ENCODE measurements at regions not wholly inside any gene's neighbourhood (a gene's known extent, or its start where the extent isn't known, plus 50 kb on each side); places are given as distances from the start of the nearest gene placed in this dataset.
"Not testable (repeated sequence)": the region's sequence is repeated elsewhere in the genome, so short reads cannot be mapped to it uniquely, and the experiment has no call there.

DNA sequence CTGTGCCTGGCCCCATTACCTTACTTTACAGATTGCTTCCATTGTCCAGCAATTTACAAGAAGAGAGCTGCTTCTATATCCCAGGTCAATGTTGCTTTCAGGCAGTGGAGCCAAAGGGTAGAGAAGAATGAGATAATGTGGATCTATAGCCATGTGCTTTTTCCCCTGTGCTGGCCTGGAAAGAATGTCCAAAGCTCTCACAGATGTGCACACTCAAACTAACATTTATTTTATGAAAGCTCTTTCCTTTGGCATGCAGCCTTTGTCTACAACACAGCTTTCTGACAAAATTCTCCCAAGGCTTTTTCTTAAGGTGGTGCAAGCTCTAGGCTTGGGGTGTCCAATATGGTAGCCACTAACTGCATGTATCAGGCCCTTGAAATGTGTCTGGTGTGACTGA lies 217.3 kb downstream of the LRRC70 start:
- FAIRE-seq (no peak), DNase-seq (ENCODE audit: insufficient read length, low spot score) (no peak)

DNA sequence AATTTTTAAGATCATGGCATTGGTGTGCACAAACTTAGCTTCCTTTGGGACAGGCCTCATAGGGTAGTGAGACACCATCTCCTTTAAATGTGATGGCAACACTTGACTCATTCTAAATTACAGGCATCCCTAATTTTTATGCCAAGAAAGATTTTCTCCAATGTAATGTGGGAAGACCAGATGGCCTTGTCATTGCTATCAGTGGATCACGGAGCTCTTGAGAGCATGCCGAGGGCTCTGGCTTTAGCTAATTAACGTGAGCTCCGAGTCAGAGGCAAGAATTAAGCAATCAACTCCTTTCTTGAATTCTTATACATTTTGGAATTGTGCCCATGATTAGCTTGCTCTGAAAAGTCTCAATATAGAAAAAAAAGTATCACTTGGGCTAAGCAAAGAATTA lies 215.8 kb downstream of the LRRC70 start:
- no peak for DNase-seq (ENCODE audit: insufficient read length, low spot score)
- FAIRE-seq: no peak

DNA sequence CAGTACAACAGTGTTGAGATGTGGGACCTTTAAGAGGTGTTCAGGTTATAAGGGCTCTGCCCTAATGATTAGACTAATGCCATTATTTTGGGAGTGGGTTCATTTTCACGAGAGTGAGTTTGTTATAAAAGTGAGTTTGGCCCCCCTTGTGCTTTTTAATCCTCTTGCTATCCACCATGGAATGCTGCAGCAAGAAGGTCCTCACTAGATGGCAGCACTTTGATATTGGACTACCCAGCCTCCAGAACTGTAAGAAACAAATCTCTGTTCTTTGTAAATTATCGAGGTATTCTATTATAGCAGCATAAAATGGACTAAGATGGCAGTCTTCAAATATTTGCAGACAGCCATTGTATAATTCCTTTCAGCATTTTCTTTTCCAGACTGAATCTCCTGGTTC lies 212.4 kb downstream of the LRRC70 start:
- FAIRE-seq: no peak
- no peak for DNase-seq (ENCODE audit: insufficient read length, low spot score)

DNA sequence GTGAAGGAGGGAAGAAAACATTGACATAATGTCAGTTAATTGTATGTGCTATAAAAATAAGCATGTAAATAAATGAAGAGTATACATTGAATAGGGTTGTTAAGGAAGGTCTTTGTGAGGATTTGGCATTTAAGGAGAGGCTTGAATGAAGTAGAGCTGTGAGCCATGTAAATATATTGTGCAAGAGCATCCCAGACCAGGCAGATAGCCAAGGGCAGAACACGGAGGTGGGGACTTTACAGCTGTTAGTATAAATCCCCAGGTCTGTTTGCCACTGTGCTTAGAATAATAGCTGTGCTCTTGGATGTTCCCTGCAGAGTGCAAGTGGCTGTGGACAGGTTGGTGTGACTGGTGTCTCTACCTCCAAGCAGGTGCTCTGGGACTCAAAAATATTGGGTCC lies 211.7 kb downstream of the LRRC70 start:
- DNase-seq (ENCODE audit: insufficient read length, low spot score): no peak
- FAIRE-seq: no peak

DNA sequence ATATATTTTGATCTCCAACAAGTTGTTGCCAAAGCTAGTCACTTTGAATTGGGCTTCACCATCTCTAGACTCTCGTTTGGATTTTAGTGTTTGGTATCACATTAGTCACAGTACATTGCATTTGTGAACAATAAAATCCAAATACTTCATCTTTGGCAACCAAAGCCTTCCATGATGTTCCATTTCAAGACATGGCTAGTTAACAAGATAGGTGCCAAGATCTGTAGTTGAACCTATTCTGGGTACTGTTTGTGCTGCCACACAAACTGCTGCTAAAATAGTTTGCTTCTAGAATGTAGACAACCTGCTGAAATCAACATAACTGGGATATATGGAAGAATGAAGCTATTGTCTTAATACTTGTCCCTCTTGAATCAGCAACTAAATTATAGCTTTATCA lies 207.5 kb downstream of the LRRC70 start:
- DNase-seq (ENCODE audit: insufficient read length, low spot score): no peak
- no peak for FAIRE-seq

DNA sequence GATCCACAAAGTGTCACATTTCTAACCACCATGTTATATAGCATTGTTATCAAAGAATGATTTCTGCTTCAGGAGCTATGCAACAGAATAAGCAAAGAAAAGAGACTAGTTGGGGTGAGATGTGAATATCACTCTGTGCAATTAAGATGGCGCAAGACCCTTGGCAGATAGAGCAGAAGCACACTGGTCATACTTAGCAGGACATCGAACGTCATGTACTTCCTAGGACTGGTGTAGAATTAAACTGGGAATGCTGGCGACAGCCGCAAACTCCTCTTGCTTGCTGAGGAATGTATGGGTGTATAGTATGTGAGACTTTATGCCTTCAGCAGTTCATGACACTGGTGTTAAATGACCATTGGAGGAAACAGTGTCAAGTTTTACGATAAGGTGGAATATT lies 207.0 kb downstream of the LRRC70 start:
- peak; percentile 49 for FAIRE-seq
- no peak for DNase-seq (ENCODE audit: insufficient read length, low spot score)

DNA sequence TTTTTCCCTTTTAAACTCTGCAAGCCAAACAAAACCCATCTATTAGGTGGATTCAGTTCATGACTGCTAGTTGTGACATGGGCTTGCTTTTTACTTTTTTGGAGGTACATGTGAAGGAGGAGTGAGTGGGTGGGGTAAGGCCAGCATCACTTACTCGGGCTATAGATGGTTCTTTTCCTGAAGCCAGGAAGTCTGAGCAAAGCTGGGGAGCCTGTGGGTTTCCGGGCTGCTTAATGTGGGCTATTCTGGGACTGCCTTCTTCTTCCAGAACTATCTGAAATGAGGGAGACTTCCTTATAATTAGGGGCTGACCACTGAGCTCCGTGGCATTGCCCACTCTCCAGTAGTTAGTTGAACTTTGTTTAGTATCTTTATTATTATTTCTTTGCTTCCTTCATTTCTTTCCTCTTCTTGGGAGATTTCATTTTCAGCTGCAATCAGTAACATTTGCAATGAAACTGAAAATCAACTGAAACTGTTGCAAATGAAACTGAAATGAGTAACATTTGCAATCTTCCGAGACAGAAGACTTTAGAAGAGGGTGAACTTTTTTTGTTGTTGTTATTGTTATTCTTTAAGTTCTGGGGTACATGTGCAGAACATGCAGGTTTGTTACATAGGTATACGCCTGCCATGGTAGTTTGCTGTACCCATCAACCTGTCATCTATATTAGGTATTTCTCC lies 204.9 kb downstream of the LRRC70 start:
- DNase-seq (ENCODE audit: insufficient read length, low spot score) (no peak), FAIRE-seq (no peak)

DNA sequence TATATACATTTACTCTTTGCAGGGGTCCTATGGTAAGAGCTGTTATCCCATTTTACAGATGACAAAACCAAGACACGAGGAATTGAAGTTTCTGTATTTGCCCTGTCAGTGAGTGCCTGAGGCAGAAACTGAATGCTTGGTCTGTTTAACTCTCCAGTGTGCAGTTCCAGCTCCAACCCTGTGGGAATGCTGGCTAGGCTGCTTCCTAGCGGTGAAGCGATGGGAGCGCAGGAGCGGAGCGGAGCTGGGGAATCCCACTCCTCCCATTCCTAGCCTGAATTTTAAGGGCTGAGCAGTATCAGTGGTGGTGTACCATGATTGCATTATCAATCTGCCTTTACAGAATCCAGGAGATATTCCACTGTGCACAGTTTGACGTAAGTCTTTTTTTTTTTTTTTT lies 202.3 kb downstream of the LRRC70 start:
- DNase-seq (ENCODE audit: insufficient read length, low spot score) (no peak), FAIRE-seq (no peak)

DNA sequence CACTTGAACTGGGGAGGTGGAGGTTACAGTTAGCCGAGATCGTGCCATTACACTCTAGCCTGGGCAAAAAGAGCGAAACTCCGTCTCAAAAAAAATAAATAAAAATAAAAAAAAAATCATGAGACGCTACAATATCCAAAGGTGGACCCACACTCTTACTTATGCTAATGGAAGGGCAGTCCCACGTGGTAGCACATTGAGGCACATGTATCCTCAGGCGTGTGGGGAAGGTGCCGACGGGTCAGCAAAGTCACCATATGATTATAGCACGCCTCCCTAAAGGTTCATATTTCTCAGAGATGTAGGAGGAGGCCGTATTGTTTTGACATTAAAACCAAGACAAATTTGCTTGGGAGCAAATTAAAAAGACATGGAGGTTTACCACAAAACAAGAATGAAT lies 201.6 kb downstream of the LRRC70 start:
- FAIRE-seq (no peak), DNase-seq (ENCODE audit: insufficient read length, low spot score) (no peak)

DNA sequence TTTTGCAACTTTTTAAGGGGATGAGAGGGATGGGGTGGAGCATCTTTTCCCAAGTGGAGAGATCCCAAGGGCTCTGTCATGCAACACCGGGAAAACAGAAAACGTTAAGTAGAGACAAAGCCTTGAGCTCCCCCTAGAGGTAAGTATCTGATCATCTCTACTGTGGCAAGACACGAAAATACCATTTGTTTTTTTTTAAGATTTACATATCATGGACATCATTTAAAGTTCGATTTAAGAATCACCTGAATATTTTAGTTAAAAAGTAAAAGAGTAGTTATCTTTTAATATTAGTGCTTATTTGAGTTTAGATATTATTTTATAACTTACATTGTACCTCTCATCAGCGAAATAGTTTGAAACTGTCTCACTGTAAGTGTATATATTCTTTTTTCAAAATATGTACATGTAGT lies 200.4 kb downstream of the LRRC70 start:
- FAIRE-seq (no peak), DNase-seq (ENCODE audit: insufficient read length, low spot score) (peak; percentile 59)

DNA sequence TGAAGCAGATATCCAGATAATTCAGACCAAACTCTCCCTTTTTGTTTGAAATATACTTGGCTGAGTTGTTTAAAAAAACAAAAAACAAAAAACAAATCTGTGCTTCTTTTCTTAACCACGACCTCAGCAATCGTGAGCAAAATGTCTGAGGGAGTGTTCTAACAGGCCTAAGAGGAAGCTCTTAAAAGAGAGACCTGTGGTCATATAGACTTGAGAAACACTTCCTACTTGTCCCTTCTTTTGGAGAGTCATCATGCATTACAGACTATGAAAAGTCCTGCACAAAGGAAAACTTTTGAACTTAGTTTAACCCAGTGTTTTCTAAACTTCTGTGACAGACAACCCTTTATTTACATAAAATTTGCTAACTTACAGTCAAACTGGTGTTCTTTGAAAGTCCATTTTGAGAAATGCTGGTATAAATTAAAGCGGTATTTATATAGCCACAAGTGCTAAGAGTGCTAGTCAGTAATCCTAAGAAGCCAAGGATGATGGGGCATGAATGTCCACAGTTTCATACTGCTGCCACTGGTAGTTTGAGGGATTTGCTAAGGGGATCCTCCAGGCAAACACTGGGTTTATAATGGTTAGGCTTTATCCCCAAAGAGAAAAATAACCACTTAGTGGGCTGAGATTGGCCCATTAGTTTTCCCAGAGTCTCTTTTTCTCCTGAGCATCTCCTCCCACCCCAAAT lies 199.8 kb downstream of the LRRC70 start:
- FAIRE-seq (no peak), DNase-seq (ENCODE audit: insufficient read length, low spot score) (peak; percentile 2)

DNA sequence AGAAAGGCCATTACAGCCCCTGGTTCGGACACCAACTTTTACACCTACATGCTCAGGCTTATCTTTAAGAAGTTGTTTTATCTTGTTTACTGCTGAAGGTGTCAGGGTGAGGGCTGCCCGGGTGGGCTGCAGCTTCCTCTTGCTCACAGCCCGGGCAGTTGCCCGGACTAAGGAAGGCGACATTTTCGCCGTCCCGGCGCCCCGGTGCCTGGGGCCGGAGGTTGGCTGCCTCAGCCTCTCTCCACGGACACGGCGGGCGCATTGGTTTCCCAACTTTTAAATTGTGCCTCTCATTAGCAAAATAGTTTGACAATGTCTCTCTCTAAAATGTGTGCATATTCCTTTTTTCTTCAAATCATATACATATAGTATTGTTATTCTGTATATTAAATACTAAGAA lies 198.5 kb downstream of the LRRC70 start:
- not testable (repeated sequence) for FAIRE-seq

DNA sequence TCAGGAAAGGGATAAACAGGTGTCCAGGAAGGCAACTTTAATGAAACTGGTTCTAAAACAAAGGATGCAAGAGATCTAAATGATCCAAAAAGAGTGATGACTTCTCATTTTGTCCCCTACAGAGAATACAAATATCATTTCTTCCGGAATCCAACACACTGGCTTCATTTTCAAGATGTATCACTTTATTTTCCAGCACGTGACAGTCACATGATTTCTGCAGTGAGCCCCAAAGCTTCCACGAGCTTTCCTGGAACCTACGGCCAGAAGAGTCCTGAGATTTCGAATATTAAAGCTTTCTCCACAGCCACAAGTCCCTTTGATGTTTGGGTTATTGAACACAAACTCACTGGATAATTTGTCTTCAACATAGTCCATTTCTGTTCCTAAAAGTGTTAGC lies 198.0 kb downstream of the LRRC70 start:
- not testable (repeated sequence) for DNase-seq (ENCODE audit: insufficient read length, low spot score); FAIRE-seq

More for the DNA sequence above, 198.5 kb downstream of the LRRC70 start:
- DNase-seq (ENCODE audit: insufficient read length, low spot score): not testable (repeated sequence)

DNA sequence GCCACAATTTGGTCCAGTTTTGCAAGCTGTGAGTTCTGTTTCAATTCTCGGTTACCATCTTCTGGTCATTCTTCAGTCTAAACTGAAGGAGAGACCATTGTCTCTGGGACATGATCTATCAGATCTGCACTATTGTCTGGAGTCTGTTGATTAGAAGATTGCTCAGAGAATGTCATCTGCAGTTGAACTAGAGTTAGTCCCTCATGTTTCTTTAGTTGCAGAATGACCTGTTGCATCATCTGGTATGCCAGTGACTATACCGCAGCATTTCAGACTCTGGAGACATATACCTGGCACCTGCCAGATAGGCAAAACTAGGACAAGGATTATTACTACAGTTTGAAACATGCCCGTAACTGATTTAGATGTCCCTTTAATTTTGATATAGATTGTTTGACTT lies 194.8 kb downstream of the LRRC70 start:
- FAIRE-seq: no peak
- DNase-seq (ENCODE audit: insufficient read length, low spot score): no peak

DNA sequence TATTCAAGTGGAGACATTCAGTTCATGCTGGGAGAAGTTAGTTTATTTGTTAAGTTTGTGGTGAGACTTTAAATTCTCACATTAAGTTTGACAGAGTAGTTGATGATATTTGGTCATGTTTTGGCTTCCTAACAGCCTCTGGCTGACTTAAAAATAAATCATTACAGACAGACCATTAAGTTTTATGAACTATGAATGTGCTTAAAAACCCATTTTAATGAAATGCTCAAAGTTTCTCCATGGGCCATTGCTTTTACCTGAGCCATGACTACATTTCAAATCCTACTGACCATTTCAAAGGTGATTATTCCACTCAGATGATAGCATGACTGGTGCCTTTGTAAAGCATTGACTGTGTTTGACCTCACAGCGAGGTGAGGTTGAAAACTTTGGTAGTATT lies 192.7 kb downstream of the LRRC70 start:
- no peak for FAIRE-seq

DNA sequence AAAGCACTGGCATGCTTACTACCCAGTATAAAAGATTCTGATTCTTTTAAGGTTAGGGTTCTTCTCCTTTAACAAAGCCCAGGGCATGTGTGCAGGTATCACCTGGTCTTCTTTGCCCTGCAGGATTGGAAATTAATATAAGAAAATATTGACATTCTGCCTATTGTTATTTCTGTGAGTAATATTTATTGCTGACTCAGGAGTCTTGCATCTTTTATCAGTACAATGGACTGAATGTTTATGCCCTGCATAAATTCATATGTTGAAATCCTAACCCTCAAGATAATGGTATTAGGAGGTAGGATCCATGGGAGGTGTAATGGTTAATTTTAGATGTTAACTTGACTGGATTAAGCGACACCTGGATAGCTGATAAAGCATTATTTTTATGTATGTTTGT lies 189.0 kb downstream of the LRRC70 start:
- FAIRE-seq: no peak
- DNase-seq (ENCODE audit: insufficient read length, low spot score): no peak

More for the DNA sequence above, 192.7 kb downstream of the LRRC70 start:
- DNase-seq (ENCODE audit: insufficient read length, low spot score): no peak

DNA sequence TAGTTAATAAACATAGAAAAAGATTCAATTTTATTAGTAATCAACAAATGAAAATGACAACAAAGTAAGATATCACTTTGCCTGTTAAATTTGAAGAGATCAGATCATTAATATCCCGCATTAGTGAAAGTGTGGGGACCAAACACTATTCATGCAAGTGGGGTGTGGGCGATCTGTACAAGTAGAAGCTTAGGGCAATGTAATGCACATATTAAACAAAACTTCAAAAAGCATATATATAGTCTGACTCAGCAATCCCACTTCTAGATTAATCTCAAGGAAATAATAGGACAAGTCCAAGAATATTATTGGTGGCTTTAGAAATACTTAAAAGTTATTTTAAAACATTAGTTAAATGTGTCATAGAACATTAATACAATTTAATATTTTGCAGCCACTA lies 188.5 kb downstream of the LRRC70 start:
- FAIRE-seq: no peak
- DNase-seq (ENCODE audit: insufficient read length, low spot score): no peak

DNA sequence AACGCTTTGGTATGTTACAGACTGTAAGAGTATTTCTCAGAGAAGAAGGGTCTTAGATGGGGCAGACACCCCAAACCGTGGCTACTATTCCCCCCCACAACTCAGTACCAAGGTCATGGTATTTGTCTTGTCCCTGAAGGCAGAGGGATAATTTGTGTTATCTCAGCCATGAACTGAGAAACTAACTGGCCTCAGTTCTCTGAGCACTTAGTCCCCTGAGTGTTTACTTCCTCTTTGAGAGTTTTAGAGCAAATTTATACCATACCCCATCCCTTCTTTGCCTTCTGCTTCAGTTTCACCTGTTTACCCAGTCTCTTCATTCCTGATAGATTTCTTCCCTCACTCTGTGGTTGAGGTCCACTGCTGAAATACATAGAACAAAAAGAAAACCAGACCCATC lies 183.9 kb downstream of the LRRC70 start:
- no peak for FAIRE-seq
- DNase-seq (ENCODE audit: insufficient read length, low spot score): no peak

DNA sequence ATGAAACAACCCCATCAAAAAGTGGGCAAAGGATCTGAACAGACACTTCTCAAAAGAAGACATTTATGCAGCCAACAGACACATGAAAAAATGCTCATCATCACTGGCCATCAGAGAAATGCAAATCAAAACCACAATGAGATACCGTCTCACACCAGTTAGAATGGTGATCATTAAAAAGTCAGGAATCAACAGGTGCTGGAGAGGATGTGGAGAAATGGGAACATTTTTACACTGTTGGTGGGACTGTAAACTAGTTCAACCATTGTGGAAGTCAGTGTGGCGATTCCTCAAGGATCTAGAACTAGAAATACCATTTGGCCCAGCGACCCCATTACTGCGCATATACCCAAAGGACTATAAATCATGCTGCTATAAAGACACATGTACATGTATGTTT lies 179.1 kb downstream of the LRRC70 start:
- DNase-seq (ENCODE audit: insufficient read length, low spot score); FAIRE-seq: not testable (repeated sequence)

DNA sequence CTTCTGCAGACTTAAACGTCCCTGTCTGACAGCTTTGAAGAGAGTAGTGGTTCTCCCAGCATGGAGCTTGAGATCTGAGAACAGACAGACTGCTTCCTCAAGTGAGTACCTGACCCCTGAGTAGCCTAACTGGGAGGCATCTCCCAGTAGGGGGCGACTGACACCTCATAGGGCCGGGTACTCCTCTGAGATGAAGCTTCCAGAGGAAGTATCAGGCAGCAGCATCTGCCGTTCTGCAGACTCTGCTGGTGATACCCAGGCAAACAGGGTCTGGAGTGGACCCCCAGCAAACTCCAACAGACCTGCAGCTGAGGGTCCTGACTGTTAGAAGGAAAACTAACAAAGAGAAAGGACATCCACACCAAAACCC lies 174.4 kb downstream of the LRRC70 start:
- not testable (repeated sequence) for DNase-seq (ENCODE audit: insufficient read length, low spot score); FAIRE-seq

DNA sequence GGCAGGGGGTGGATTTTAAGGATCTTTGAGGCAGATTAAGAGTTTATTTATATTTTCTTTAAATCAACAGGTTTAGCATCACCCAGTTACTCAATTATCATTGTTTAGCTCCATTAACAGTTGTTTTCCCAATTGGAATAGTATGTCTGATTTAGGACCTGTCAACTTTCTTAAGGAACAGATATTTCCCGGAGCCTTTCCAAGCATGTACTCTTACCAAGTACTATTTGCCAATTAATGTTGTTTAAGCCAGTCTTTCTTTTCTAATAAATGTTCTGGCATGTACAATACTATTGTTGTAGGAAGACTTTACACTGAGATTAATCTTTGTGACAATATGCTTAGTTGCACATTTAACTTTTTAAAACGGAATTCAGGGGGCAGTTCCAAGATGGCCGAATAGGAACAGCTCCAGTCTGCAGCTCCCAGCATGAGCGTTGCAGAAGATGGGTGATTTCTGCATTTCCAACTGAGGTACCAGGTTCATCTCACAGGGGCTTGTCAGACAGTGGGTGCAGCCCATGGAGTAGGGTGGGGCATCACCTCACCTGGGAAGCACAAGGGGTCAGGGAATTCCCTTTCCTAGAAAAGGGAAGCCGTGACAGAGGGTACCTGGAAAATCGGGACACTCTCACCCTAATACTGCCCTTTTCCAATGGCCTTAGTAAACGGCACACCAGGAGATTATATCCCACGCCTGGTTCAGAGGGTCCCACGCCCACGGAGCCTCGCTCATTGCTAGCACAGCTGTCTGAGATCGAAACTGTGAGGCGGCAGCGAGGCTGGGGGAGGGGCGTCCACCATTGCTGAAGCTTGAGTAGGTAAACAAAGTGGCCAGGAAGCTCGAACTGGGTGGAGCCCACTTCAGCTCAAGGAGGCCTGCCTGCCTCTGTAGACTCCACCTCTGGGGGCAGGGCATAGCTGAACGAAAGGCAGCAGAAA lies 173.7 kb downstream of the LRRC70 start:
- not testable (repeated sequence) for DNase-seq (ENCODE audit: insufficient read length, low spot score); FAIRE-seq

Data from HTR-8/SVneo (cell line).